ENCODE measurements at regions not wholly inside any gene's neighbourhood (a gene's known extent, or its start where the extent isn't known, plus 50 kb on each side); places are given as distances from the start of the nearest gene placed in this dataset.

DNA sequence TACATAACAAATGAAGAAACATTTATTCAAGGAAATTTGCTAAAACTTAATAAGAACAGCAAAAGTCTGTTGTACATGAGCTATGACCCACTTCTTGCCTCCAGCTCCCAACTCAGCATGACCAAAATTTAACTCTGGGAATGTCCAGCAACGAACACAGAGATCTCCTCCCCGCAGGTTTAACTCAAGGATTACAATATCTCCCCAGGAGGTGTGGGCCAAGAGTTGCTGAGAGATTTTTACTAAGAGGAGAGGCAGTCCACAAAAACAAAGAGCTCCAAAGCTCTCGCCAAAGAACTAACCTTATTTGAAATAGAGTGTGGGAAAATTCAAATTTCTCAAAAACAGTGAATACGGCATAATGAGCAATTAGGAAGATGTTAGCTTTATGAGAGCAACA lies 318.5 kb downstream of the GRB14 start:
- DNase-seq (no peak), ATAC-seq (ENCODE audit: poor library complexity) (no peak)
- Histone ChIP-seq H3K4me1 (ENCODE audit: insufficient read depth, low read length) (no peaks in the 10 kb centered on the region), H3K27me3 (ENCODE audit: control insufficient read depth in 1 of 2, insufficient read depth in 2 of 2, low read length in 2 of 2) (no peaks in the 10 kb centered on the region), H3K27ac (ENCODE audit: low read depth in 1 of 2, low read length in 2 of 2) (no peak overlapping the region), H3K36me3 (ENCODE audit: insufficient read depth, low read length) (no peaks in the 10 kb centered on the region), H3K9me3 (ENCODE audit: control insufficient read depth in 1 of 2, insufficient read depth in 1 of 2, low read length in 2 of 2) (no peaks in the 10 kb centered on the region), H3K4me3 (ENCODE audit: low read length) (no peak overlapping the region)
- no peaks in the 10 kb centered on the region for H3K4me1 Mint-ChIP-seq (ENCODE audit: low read depth)
- CTCF ChIA-PET = no interaction called here
- TF ChIP-seq, protein P1, sequence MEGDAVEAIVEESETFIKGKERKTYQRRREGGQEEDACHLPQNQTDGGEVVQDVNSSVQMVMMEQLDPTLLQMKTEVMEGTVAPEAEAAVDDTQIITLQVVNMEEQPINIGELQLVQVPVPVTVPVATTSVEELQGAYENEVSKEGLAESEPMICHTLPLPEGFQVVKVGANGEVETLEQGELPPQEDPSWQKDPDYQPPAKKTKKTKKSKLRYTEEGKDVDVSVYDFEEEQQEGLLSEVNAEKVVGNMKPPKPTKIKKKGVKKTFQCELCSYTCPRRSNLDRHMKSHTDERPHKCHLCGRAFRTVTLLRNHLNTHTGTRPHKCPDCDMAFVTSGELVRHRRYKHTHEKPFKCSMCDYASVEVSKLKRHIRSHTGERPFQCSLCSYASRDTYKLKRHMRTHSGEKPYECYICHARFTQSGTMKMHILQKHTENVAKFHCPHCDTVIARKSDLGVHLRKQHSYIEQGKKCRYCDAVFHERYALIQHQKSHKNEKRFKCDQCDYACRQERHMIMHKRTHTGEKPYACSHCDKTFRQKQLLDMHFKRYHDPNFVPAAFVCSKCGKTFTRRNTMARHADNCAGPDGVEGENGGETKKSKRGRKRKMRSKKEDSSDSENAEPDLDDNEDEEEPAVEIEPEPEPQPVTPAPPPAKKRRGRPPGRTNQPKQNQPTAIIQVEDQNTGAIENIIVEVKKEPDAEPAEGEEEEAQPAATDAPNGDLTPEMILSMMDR (IDR thresholded peaks at IDR 0.05) = no peak
- no peaks in the 10 kb centered on the region for H3K27me3 Mint-ChIP-seq
- intact Hi-C loops (cut with DNase I, micrococcal nuclease) = no loop called here
- H3K9me3 Mint-ChIP-seq = peaks cover 2% of the 10 kb centered on the region
- no peak overlapping the region for H3K4me3 Mint-ChIP-seq
- no peaks in the 10 kb centered on the region for H3K36me3 Mint-ChIP-seq (ENCODE audit: low read depth)
- POLR2A ChIA-PET = no interaction called here
- no peak overlapping the region for H3K27ac Mint-ChIP-seq

DNA sequence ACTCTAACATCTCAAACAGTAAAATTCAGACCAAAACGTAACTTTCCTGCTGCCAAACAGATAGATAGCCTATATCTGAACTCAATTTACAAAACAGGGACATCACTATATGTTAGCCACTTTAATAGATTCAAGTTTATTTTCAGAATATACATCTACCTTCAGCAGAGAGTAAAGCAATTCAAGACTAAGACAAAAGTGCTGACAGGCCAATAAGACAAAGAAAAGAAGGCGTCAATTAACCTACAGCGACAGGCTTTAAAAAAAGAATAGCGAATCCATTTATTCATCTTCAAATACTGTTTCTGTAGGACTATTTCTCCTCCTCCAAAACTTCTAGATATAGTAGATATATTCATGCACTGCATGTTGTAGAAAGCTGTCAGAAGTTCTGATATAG lies 333.0 kb downstream of the GRB14 start:
- ChIA-PET POLR2A (no interaction called here), CTCF (no interaction called here)
- Histone ChIP-seq H3K9me3 (ENCODE audit: control insufficient read depth in 1 of 2, insufficient read depth in 1 of 2, low read length in 2 of 2) (no peaks in the 10 kb centered on the region), H3K27me3 (ENCODE audit: control insufficient read depth in 1 of 2, insufficient read depth in 2 of 2, low read length in 2 of 2) (no peaks in the 10 kb centered on the region), H3K36me3 (ENCODE audit: insufficient read depth, low read length) (no peaks in the 10 kb centered on the region), H3K27ac (ENCODE audit: low read depth in 1 of 2, low read length in 2 of 2) (no peak overlapping the region), H3K4me3 (ENCODE audit: low read length) (no peak overlapping the region), H3K4me1 (ENCODE audit: insufficient read depth, low read length) (no peaks in the 10 kb centered on the region)
- intact Hi-C loops (cut with DNase I, micrococcal nuclease) = no loop called here
- no peaks in the 10 kb centered on the region for H3K4me1 Mint-ChIP-seq (ENCODE audit: low read depth)
- no peak overlapping the region for H3K4me3 Mint-ChIP-seq
- ATAC-seq (ENCODE audit: poor library complexity) (no peak), DNase-seq (no peak)
- H3K27ac Mint-ChIP-seq = no peak overlapping the region
- H3K27me3 Mint-ChIP-seq = no peaks in the 10 kb centered on the region
- TF ChIP-seq, protein P1 (IDR thresholded peaks at IDR 0.05) = no peak
- peaks cover 2% of the 10 kb centered on the region for H3K9me3 Mint-ChIP-seq
- no peaks in the 10 kb centered on the region for H3K36me3 Mint-ChIP-seq (ENCODE audit: low read depth)

DNA sequence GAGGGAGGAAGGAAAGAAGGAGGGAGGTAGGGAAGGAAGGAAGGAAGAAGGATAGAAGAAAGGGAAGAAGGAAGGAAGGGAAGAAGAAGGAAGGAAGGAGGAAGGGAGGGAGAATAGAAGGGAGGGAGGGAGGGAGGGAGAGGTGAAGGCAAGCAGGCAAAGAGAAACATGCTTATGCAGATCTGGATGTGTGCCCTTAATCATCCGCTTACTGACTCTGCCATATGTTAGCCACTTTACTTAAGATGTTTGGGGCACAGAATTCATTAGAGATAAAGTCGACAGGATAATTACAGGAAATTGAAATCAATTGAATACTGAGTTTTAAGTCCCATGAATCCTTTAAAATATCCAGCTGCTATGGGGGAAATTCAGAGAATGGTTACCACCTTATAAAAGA lies 334.2 kb downstream of the GRB14 start:
- ChIA-PET CTCF (no interaction called here), POLR2A (no interaction called here)
- H3K36me3 Mint-ChIP-seq (ENCODE audit: low read depth) = no peaks in the 10 kb centered on the region
- TF ChIP-seq, protein P1 (IDR thresholded peaks at IDR 0.05) = no peak
- H3K27me3 Mint-ChIP-seq = no peaks in the 10 kb centered on the region
- no peak overlapping the region for H3K4me3 Mint-ChIP-seq
- Histone ChIP-seq H3K27ac (ENCODE audit: low read depth in 1 of 2, low read length in 2 of 2) (no peak overlapping the region), H3K4me1 (ENCODE audit: insufficient read depth, low read length) (no peaks in the 10 kb centered on the region), H3K27me3 (ENCODE audit: control insufficient read depth in 1 of 2, insufficient read depth in 2 of 2, low read length in 2 of 2) (no peaks in the 10 kb centered on the region), H3K9me3 (ENCODE audit: control insufficient read depth in 1 of 2, insufficient read depth in 1 of 2, low read length in 2 of 2) (no peaks in the 10 kb centered on the region), H3K4me3 (ENCODE audit: low read length) (no peak overlapping the region), H3K36me3 (ENCODE audit: insufficient read depth, low read length) (no peaks in the 10 kb centered on the region)
- DNase-seq = no peak
- H3K9me3 Mint-ChIP-seq = peaks cover 2% of the 10 kb centered on the region
- intact Hi-C loops (cut with DNase I, micrococcal nuclease) = no loop called here
- H3K27ac Mint-ChIP-seq = no peak overlapping the region
- no peaks in the 10 kb centered on the region for H3K4me1 Mint-ChIP-seq (ENCODE audit: low read depth)
- no peak for ATAC-seq (ENCODE audit: poor library complexity)
